Uterus (tissue), 2 donors: ENCODE measurements at regions not wholly inside any gene's neighbourhood (a gene's known extent, or its start where the extent isn't known, plus 50 kb on each side); places are given as distances from the start of the nearest gene placed in this dataset.

ENCODE experiments used
- POLR2A ChIP-seq, 2 donors: fragments of 450-650 bp; IDR thresholded peaks; one replicate each; pipeline ENCODE4 v1.6.1; 2016; ENCODE audit warnings: antibody characterized with exemption in 2 of 2, mild to moderate bottlenecking in 1 of 2, moderate library complexity in 1 of 2
- TF ChIP-seq, protein P1 (sequence below), 4 experiments: fragments of 200-600 bp in 2 of 4; fragments of 450-650 bp in 2 of 4; sonication (generic) in 2 of 4; IDR thresholded peaks; one replicate each; pipeline ENCODE4 v1.5.1; 2016 to 2019; ENCODE audit warnings: antibody characterized with exemption in 4 of 4, mild to moderate bottlenecking in 2 of 4, moderate library complexity in 1 of 4

DNA sequence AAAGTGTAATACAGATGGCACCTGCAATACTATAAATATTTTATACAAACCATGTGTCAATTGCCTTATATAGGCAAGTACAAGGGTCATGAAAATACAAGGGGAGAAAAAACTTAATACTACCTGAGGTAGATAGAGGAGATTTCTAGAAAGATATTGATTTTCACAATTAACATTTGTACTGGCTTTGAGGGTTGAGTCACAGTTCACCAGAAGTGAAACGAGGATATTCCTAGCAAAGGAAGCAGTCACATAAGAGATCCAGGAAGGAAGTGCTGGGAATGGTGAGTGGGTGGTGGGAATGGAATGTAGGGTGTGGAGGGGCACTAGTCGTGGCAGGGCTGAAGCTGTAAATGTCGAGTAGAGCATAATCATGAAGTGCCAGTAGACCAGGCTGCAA is 108.7 kb downstream of the P2RY1 start:
- TF ChIP-seq, protein P1, sequence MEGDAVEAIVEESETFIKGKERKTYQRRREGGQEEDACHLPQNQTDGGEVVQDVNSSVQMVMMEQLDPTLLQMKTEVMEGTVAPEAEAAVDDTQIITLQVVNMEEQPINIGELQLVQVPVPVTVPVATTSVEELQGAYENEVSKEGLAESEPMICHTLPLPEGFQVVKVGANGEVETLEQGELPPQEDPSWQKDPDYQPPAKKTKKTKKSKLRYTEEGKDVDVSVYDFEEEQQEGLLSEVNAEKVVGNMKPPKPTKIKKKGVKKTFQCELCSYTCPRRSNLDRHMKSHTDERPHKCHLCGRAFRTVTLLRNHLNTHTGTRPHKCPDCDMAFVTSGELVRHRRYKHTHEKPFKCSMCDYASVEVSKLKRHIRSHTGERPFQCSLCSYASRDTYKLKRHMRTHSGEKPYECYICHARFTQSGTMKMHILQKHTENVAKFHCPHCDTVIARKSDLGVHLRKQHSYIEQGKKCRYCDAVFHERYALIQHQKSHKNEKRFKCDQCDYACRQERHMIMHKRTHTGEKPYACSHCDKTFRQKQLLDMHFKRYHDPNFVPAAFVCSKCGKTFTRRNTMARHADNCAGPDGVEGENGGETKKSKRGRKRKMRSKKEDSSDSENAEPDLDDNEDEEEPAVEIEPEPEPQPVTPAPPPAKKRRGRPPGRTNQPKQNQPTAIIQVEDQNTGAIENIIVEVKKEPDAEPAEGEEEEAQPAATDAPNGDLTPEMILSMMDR (IDR thresholded peaks at IDR 0.05) = no peak
- TF ChIP-seq POLR2A (IDR thresholded peaks at IDR 0.05) = no peak
